Mammary epithelial cell (primary cell): ENCODE measurements at regions not wholly inside any gene's neighbourhood (a gene's known extent, or its start where the extent isn't known, plus 50 kb on each side); places are given as distances from the start of the nearest gene placed in this dataset.

Source experiments
- CTCF ChIP-seq, 2 donors: IDR thresholded peaks in 1 of 2; conservative IDR thresholded peaks in 1 of 2; 2 replicates each; pipeline ENCODE4 v1.5.1; 2011 to 2012; ENCODE audit warnings: inconsistent platforms in 2 of 2, low read length in 2 of 2, mild to moderate bottlenecking in 2 of 2, control low read depth in 1 of 2, low read depth in 1 of 2; ENCODE audit not compliant: insufficient read depth in 1 of 2; ENCODE audit errors: extremely low read depth in 1 of 2
- EZH2 ChIP-seq: IDR thresholded peaks from 2 replicates; pipeline ENCODE4 v1.6.1; 2012; ENCODE audit warnings: low read length, inconsistent platforms, borderline replicate concordance

- no peak for TF ChIP-seq CTCF (conservative IDR thresholded peaks at IDR 0.05 in 1 of 2, IDR thresholded peaks at IDR 0.05 in 1 of 2; ENCODE audit: extremely low read depth in 1 of 2, insufficient read depth in 1 of 2, low read depth in 1 of 2, low read length in 2 of 2)
- TF ChIP-seq EZH2 = no peak
Observed at GRCh38 chr3:193023218-193023617, 105.6 kb upstream of the MB21D2 start.
